ENCODE measurements at regions not wholly inside any gene's neighbourhood (a gene's known extent, or its start where the extent isn't known, plus 50 kb on each side); places are given as distances from the start of the nearest gene placed in this dataset.

DNA sequence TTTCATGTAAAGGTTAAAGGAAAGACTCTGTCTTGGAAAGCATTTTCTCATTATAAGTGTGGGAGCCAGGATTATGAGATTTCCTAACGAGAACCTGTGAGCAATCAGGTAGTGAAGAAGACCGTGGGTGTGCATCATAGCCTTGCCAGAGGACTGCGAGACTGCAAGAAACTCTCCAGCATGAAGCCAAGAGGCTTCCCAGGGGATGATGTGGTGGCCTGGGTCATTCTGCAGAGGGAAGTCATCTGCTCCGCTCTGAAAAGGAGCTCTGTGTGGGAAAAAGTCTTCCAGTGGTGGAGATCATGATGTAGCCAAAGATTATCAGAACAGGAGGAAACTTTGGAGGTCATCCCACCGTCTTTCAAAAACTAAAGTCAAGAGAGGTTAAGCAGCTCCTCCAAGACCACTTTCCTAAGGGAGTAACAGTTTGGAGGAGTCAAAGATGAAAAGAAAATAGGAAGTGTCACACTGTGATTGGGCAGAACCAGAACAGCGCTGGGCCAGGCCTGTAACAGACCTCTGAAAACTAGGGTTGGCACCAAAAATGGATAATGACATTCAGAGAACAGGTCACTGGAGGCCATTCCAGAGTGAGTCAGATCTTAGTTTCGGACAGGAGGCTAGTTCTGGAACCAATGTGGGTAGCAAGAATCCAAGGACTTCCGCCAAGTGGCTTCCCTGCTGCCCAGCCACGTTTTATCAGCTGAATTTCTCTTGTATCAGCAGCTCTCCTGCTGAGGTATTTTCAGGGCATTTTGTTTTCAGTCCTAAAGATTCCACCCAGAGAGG, 113.0 kb downstream of the LRATD1 start:
- TF ChIP-seq, protein P1, sequence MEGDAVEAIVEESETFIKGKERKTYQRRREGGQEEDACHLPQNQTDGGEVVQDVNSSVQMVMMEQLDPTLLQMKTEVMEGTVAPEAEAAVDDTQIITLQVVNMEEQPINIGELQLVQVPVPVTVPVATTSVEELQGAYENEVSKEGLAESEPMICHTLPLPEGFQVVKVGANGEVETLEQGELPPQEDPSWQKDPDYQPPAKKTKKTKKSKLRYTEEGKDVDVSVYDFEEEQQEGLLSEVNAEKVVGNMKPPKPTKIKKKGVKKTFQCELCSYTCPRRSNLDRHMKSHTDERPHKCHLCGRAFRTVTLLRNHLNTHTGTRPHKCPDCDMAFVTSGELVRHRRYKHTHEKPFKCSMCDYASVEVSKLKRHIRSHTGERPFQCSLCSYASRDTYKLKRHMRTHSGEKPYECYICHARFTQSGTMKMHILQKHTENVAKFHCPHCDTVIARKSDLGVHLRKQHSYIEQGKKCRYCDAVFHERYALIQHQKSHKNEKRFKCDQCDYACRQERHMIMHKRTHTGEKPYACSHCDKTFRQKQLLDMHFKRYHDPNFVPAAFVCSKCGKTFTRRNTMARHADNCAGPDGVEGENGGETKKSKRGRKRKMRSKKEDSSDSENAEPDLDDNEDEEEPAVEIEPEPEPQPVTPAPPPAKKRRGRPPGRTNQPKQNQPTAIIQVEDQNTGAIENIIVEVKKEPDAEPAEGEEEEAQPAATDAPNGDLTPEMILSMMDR (IDR thresholded peaks at IDR 0.05), result no peak
- TF ChIP-seq EZH2 (IDR thresholded peaks at IDR 0.05; ENCODE audit: borderline replicate concordance, insufficient read depth, low read depth, low read length, poor library complexity, severe bottlenecking), result no peak

Data from B cell (primary cell).